HEK293 (cell line): ENCODE measurements at regions not wholly inside any gene's neighbourhood (a gene's known extent, or its start where the extent isn't known, plus 50 kb on each side); places are given as distances from the start of the nearest gene placed in this dataset.

Experiments used
- CTCF ChIA-PET: fragments of 350-600 bp; formaldehyde crosslinking; extraction: SDS; loops from one replicate; lab custom pipeline; 2021; ENCODE audit warnings: antibody characterized with exemption; lab: Yijun Ruan, JAX
- POLR2A ChIA-PET: fragments of 300-600 bp; formaldehyde crosslinking; extraction: SDS; loops from one replicate; lab custom pipeline; 2020; ENCODE audit warnings: antibody characterized with exemption, inconsistent platforms; lab: Yijun Ruan, JAX
- H3K27ac ChIP-seq: fragments of 200-500 bp; sonication (Bioruptor generic); 2 replicates; pipeline ENCODE4 v1.5.1; 2014; ENCODE audit warnings: low read depth, low read length, control low read depth, inconsistent platforms; ENCODE audit errors: extremely low read depth
- H3K36me3 ChIP-seq, 2 experiments: fragments of 200-500 bp in 1 of 2; sonication (Bioruptor generic) in 1 of 2; 1 replicate in 1 of 2; 2 replicates in 1 of 2; pipeline ENCODE4 v1.5.1; 2014 to 2017; ENCODE audit warnings: inconsistent platforms in 2 of 2, low read length in 2 of 2; ENCODE audit not compliant: control insufficient read depth in 2 of 2, insufficient read depth in 1 of 2
- H3K4me1 ChIP-seq: fragments of 200-500 bp; sonication (Bioruptor generic); 2 replicates; pipeline ENCODE4 v1.5.1; 2014; ENCODE audit warnings: mild to moderate bottlenecking, low read length, inconsistent platforms; ENCODE audit not compliant: control insufficient read depth, insufficient read depth
- H3K4me3 ChIP-seq: 2 replicates; pipeline ENCODE4 v1.5.1; 2011; ENCODE audit warnings: low read depth, mild to moderate bottlenecking, control low read depth, low read length, moderate library complexity
- H3K9me3 ChIP-seq: fragments of 200-500 bp; sonication (Bioruptor generic); 2 replicates; pipeline ENCODE4 v1.5.1; 2014; ENCODE audit warnings: low read depth, low read length, inconsistent platforms; ENCODE audit not compliant: control insufficient read depth, insufficient read depth
- HOXD13 ChIP-seq: sonication (generic); formaldehyde crosslinking; IDR thresholded peaks from 2 replicates; pipeline ENCODE4 v1.8.0; 2022; ENCODE audit warnings: missing genetic modification reagents, borderline replicate concordance
- ZBTB7A ChIP-seq: fragments of 450-650 bp; formaldehyde crosslinking; IDR thresholded peaks from 2 replicates; pipeline ENCODE4 v1.5.1; 2016; ENCODE audit warnings: low read depth, missing biosample characterization, missing genetic modification characterization
- ZFP3 ChIP-seq: fragments of 450-650 bp; formaldehyde crosslinking; IDR thresholded peaks from 2 replicates; pipeline ENCODE4 v1.5.1; 2016; ENCODE audit warnings: low read depth, missing biosample characterization, missing genetic modification characterization
- ZNF112 ChIP-seq: fragments of 450-650 bp; formaldehyde crosslinking; IDR thresholded peaks from 2 replicates; pipeline ENCODE4 v1.5.0; 2017; ENCODE audit warnings: missing biosample characterization, missing genetic modification characterization
- ZNF146 ChIP-seq: fragments of 450-650 bp; formaldehyde crosslinking; IDR thresholded peaks from 2 replicates; pipeline ENCODE4 v1.5.1; 2016; ENCODE audit warnings: missing biosample characterization, missing genetic modification characterization
- ZNF341 ChIP-seq: fragments of 450-650 bp; formaldehyde crosslinking; IDR thresholded peaks from 2 replicates; pipeline ENCODE4; 2016; ENCODE audit warnings: low read depth, missing biosample characterization, missing genetic modification characterization
- ZNF354C ChIP-seq: fragments of 450-650 bp; formaldehyde crosslinking; IDR thresholded peaks from 2 replicates; pipeline ENCODE4 v1.5.1; 2016; ENCODE audit warnings: missing biosample characterization, missing genetic modification characterization, low read depth, borderline replicate concordance
- ZNF423 ChIP-seq: fragments of 450-650 bp; formaldehyde crosslinking; IDR thresholded peaks from 2 replicates; pipeline ENCODE4 v1.5.1; 2016; ENCODE audit warnings: missing biosample characterization, missing genetic modification characterization
- ZNF561 ChIP-seq: fragments of 450-650 bp; IDR thresholded peaks from 2 replicates; pipeline ENCODE4 v1.5.1; 2018; ENCODE audit warnings: missing biosample characterization, missing genetic modification characterization, borderline replicate concordance
- ZNF747 ChIP-seq: fragments of 450-650 bp; formaldehyde crosslinking; IDR thresholded peaks from 2 replicates; pipeline ENCODE4 v1.5.1; 2016; ENCODE audit warnings: missing biosample characterization, missing genetic modification characterization
- ZNF777 ChIP-seq: fragments of 450-650 bp; formaldehyde crosslinking; IDR thresholded peaks from 2 replicates; pipeline ENCODE4 v1.5.1; 2017; ENCODE audit warnings: missing biosample characterization, missing genetic modification characterization, borderline replicate concordance
- ZNF792 ChIP-seq: fragments of 450-650 bp; formaldehyde crosslinking; IDR thresholded peaks from 2 replicates; pipeline ENCODE4 v1.5.1; 2016; ENCODE audit warnings: missing biosample characterization, missing genetic modification characterization
- ZNF830 ChIP-seq: fragments of 450-650 bp; IDR thresholded peaks from 2 replicates; pipeline ENCODE4 v1.5.0; 2018; ENCODE audit warnings: missing biosample characterization, missing genetic modification characterization, low read depth, mild to moderate bottlenecking, moderate library complexity
- TF ChIP-seq, protein P1 (sequence below): fragments of 450-650 bp; formaldehyde crosslinking; IDR thresholded peaks from 2 replicates; pipeline ENCODE4 v1.5.1; 2017; ENCODE audit warnings: missing biosample characterization, missing genetic modification characterization
- TF ChIP-seq, protein P2 (sequence below): fragments of 450-650 bp; formaldehyde crosslinking; IDR thresholded peaks from 2 replicates; pipeline ENCODE4 v1.5.1; 2016; ENCODE audit warnings: missing biosample characterization, missing genetic modification characterization
- TF ChIP-seq, protein P3 (sequence below): fragments of 450-650 bp; formaldehyde crosslinking; IDR thresholded peaks from 2 replicates; pipeline ENCODE4 v1.5.1; 2016; ENCODE audit warnings: missing biosample characterization, missing genetic modification characterization
- TF ChIP-seq, protein P4 (sequence below): fragments of 450-650 bp; formaldehyde crosslinking; IDR thresholded peaks from 2 replicates; pipeline ENCODE4 v1.5.1; 2017; ENCODE audit warnings: missing biosample characterization, missing genetic modification characterization

DNA sequence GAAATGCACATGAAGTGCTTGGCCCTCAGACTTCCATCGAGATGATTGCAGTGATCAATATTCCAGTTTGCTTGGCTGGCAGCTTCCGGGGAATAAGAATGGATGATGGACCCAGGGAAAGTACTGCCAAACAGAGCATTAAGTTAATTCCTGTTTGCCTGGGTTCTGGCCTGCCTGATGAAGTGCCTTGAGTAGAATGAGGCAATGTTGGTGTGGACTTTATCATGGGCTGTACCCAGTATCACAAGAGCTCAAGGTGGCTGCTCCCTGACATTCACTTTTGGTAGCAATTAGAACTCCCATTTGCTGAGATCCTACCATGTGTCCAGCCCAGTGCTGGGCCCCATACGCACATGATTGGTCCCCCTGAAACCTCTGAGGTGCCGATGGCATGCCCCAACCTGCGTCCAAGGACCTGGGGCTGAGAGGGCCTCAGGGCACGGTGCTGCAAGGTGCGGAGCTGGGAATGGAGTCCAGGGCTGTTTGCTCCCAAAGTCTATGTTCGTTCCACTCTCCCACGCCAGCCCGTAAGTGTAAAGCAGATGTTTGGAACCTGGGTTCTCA is 80.7 kb downstream of the SLC25A47 start (continued):
- TF ChIP-seq, protein P1, sequence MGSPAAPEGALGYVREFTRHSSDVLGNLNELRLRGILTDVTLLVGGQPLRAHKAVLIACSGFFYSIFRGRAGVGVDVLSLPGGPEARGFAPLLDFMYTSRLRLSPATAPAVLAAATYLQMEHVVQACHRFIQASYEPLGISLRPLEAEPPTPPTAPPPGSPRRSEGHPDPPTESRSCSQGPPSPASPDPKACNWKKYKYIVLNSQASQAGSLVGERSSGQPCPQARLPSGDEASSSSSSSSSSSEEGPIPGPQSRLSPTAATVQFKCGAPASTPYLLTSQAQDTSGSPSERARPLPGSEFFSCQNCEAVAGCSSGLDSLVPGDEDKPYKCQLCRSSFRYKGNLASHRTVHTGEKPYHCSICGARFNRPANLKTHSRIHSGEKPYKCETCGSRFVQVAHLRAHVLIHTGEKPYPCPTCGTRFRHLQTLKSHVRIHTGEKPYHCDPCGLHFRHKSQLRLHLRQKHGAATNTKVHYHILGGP (tag by site-specific recombination): no peak
- TF ChIP-seq ZNF747 (tag by site-specific recombination): no peak

DNA sequence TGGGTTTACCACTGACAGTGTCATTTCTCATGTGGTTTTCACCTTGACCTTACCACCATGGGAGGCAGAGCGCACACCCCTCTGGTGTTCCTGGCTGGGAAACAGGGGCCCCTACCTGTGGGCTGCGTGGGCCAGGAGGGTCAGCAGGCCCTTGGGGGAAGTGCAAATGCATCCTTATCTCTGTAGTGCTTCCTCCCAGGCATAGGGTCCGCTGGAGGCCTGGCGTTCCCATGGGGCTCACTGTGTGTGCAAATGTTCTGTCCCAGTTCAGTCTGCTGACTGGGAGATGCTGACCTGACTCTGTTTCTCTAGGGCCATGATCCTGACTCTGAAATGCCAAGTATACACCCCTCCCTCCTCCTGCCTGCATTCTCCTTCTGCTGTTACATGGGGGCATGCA is 81.3 kb downstream of the SLC25A47 start:
- Histone ChIP-seq H3K36me3 (no peaks in the 10 kb centered on the region), H3K4me1 (0 out of 2 replicates have a peak, but pooled peaks cover 5% of the 10 kb centered on the region), H3K9me3 (no peaks in the 10 kb centered on the region), H3K27ac (no peak overlapping the region), H3K4me3 (no peak overlapping the region)
- ChIA-PET POLR2A (no interaction called here), CTCF (interaction anchor here (0.6 kb wide), 1 partner anchor 213 kb away, joined by 3 read pairs; no protein-coding TSS in a partner anchor)
- TF ChIP-seq ZNF341 (tag by site-specific recombination) (peak; percentile 33; the same call in 1 of the 2 replicates), ZNF354C (tag by site-specific recombination) (no peak)

DNA sequence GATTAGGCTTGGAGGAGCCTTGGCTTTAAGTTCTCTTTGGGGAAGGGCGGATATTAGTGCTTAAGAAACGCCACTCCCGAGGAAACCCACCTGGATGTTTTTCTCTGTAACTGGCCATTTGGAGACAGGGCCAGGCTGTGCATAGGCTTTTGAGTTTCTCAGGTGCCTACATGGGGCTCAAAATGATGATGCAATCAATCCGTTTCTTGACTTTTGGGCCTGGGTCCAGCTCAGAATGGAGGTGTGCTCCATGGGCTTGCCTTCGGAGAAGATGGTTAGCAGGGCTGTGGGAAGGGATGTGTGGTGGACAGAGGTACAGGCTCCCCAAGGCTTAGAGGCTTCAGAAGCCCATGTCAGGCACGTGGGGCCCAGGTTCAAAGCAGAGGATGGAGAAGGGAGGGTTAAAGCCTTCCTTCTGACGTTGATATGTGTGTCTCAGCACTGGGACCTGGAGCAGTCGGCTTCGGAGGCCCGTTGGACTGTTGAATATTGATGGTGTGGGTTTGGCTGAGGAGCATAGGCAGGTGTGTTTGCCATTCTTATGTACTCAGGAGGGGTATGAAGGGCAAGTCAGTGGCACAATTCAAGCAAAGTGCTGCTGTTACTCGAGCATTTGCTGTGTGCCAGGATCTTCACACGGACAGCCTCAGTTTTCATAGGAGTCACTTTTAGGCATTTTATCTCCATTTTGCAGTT is 82.8 kb downstream of the SLC25A47 start:
- TF ChIP-seq ZBTB7A (tag by site-specific recombination) (no peak), ZFP3 (tag by site-specific recombination) (no peak), ZNF777 (tag by site-specific recombination) (no peak), ZNF146 (tag by site-specific recombination) (no peak), ZNF561 (tag by site-specific recombination) (no peak), ZNF423 (tag by site-specific recombination) (no peak), ZNF792 (no peak), ZNF830 (no peak), ZNF112 (tag by site-specific recombination) (no peak), HOXD13 (no peak)
- TF ChIP-seq, protein P2, sequence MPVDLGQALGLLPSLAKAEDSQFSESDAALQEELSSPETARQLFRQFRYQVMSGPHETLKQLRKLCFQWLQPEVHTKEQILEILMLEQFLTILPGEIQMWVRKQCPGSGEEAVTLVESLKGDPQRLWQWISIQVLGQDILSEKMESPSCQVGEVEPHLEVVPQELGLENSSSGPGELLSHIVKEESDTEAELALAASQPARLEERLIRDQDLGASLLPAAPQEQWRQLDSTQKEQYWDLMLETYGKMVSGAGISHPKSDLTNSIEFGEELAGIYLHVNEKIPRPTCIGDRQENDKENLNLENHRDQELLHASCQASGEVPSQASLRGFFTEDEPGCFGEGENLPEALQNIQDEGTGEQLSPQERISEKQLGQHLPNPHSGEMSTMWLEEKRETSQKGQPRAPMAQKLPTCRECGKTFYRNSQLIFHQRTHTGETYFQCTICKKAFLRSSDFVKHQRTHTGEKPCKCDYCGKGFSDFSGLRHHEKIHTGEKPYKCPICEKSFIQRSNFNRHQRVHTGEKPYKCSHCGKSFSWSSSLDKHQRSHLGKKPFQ (tag by site-specific recombination): no peak
- TF ChIP-seq, protein P3, sequence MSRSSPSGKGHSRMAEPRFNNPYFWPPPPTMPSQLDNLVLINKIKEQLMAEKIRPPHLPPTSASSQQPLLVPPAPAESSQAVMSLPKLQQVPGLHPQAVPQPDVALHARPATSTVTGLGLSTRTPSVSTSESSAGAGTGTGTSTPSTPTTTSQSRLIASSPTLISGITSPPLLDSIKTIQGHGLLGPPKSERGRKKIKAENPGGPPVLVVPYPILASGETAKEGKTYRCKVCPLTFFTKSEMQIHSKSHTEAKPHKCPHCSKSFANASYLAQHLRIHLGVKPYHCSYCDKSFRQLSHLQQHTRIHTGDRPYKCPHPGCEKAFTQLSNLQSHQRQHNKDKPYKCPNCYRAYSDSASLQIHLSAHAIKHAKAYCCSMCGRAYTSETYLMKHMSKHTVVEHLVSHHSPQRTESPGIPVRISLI: no peak
- TF ChIP-seq, protein P4, sequence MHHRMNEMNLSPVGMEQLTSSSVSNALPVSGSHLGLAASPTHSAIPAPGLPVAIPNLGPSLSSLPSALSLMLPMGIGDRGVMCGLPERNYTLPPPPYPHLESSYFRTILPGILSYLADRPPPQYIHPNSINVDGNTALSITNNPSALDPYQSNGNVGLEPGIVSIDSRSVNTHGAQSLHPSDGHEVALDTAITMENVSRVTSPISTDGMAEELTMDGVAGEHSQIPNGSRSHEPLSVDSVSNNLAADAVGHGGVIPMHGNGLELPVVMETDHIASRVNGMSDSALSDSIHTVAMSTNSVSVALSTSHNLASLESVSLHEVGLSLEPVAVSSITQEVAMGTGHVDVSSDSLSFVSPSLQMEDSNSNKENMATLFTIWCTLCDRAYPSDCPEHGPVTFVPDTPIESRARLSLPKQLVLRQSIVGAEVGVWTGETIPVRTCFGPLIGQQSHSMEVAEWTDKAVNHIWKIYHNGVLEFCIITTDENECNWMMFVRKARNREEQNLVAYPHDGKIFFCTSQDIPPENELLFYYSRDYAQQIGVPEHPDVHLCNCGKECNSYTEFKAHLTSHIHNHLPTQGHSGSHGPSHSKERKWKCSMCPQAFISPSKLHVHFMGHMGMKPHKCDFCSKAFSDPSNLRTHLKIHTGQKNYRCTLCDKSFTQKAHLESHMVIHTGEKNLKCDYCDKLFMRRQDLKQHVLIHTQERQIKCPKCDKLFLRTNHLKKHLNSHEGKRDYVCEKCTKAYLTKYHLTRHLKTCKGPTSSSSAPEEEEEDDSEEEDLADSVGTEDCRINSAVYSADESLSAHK: no peak
- TF ChIP-seq, all 188 proteins: peak for 0
- ChIA-PET CTCF (no interaction called here), POLR2A (no interaction called here)
- Histone ChIP-seq H3K9me3 (no peaks in the 10 kb centered on the region), H3K36me3 (no peaks in the 10 kb centered on the region), H3K4me3 (no peak overlapping the region), H3K27ac (no peak overlapping the region), H3K4me1 (0 out of 2 replicates have a peak, but pooled peaks cover 5% of the 10 kb centered on the region)
